ENCODE measurements at regions not wholly inside any gene's neighbourhood (a gene's known extent, or its start where the extent isn't known, plus 50 kb on each side); places are given as distances from the start of the nearest gene placed in this dataset.
"Not testable (repeated sequence)": the region's sequence is repeated elsewhere in the genome, so short reads cannot be mapped to it uniquely, and the experiment has no call there.

DNA sequence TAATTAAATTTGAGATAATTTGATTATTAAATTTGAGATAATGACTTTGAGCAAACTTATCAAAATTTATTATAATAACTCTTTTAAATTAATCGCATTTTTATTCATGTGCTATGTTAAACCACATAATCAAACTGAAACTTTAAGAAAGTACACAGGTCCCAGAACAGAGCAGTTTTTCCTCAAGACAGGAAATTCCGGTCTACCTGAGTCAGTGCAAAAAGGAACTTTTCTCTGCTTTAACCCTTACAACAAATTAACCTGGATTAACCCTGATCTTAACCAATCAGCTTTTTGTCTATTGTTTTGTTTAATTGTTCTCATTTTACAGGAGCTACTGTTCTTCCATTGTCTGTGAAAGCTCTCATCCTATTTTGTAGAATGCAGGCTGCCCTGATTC lies 195.1 kb downstream of the SPATA31A1 start:
- TF ChIP-seq POLR2AphosphoS5 (IDR thresholded peaks at IDR 0.05; ENCODE audit: low read depth, low read length); POLR2A (IDR thresholded peaks at IDR 0.05; ENCODE audit: low read depth, low read length); SPI1 (IDR thresholded peaks at IDR 0.05; ENCODE audit: low read depth, low read length); TAF1 (IDR thresholded peaks at IDR 0.05; ENCODE audit: low read depth, low read length); POU2F2 (IDR thresholded peaks at IDR 0.05; ENCODE audit: low read depth, low read length); PAX5 (IDR thresholded peaks at IDR 0.05; ENCODE audit: insufficient read depth, low read length, severe bottlenecking): not testable (repeated sequence)

Measured in GM12891 (cell line).